Upper lobe of left lung (tissue), 4 donors: ENCODE measurements at regions not wholly inside any gene's neighbourhood (a gene's known extent, or its start where the extent isn't known, plus 50 kb on each side); places are given as distances from the start of the nearest gene placed in this dataset.

ENCODE experiments used
- POLR2A ChIP-seq, 4 donors: fragments of 450-650 bp; IDR thresholded peaks; one replicate each; pipeline ENCODE4 v1.5.1; 2016 to 2017; ENCODE audit warnings: antibody characterized with exemption in 4 of 4, mild to moderate bottlenecking in 2 of 4
- TF ChIP-seq, protein P1 (sequence below), 6 experiments: fragments of 450-650 bp in 4 of 6; fragments of 200-600 bp in 2 of 6; sonication (generic) in 2 of 6; IDR thresholded peaks; one replicate each; pipeline ENCODE4 v1.5.1; 2016 to 2019; ENCODE audit warnings: antibody characterized with exemption in 6 of 6

DNA sequence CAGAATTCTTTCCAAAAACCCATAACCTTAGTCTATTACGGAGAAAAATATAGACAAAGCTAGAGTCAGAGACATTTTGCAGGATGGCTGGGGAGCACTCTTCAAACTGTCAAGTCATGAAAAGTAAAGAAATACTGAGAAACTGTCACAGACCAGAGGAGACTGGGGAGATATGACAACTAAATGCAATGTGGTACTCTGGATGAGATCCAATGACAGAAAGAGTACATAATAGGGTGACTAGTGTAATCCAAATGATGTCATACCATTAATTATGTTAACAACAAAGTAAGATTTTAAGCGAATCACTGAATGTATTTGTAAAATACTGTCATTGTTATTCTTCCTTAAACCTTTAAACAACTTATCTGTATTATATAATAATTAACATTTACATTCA, 393.8 kb downstream of the LIG4 start:
- TF ChIP-seq, protein P1, sequence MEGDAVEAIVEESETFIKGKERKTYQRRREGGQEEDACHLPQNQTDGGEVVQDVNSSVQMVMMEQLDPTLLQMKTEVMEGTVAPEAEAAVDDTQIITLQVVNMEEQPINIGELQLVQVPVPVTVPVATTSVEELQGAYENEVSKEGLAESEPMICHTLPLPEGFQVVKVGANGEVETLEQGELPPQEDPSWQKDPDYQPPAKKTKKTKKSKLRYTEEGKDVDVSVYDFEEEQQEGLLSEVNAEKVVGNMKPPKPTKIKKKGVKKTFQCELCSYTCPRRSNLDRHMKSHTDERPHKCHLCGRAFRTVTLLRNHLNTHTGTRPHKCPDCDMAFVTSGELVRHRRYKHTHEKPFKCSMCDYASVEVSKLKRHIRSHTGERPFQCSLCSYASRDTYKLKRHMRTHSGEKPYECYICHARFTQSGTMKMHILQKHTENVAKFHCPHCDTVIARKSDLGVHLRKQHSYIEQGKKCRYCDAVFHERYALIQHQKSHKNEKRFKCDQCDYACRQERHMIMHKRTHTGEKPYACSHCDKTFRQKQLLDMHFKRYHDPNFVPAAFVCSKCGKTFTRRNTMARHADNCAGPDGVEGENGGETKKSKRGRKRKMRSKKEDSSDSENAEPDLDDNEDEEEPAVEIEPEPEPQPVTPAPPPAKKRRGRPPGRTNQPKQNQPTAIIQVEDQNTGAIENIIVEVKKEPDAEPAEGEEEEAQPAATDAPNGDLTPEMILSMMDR (IDR thresholded peaks at IDR 0.05), result no peak
- no peak for TF ChIP-seq POLR2A (IDR thresholded peaks at IDR 0.05)
